CD4-positive, CD25-positive, alpha-beta regulatory T cell (primary cell): ENCODE measurements at regions not wholly inside any gene's neighbourhood (a gene's known extent, or its start where the extent isn't known, plus 50 kb on each side); places are given as distances from the start of the nearest gene placed in this dataset.

Experiments used
- ATAC-seq, 2 donors: fragments of 150-1000 bp; cut with Tn5 transposase; one replicate each; pipeline ENCODE4 v1.10.0; 2021; ENCODE audit warnings: low read depth in 2 of 2, moderate number of reproducible peaks in 2 of 2, moderate library complexity in 1 of 2
- DNase-seq, 3 donors: peaks; one replicate each; pipeline versions ENCODE4 v3.0.0 to v3.0.0-alpha.2; 2012 to 2022; ENCODE audit warnings: mixed read lengths in 1 of 3
- H3K27ac ChIP-seq: one replicate; pipeline ENCODE4 v1.7.0; 2013; ENCODE audit warnings: mild to moderate bottlenecking, low read length; ENCODE audit not compliant: insufficient read depth, poor library complexity, severe bottlenecking
- H3K27me3 ChIP-seq: one replicate; pipeline ENCODE4 v1.7.0; 2013; ENCODE audit warnings: low read length; ENCODE audit not compliant: control insufficient read depth, insufficient read depth
- H3K36me3 ChIP-seq: one replicate; pipeline ENCODE4 v1.7.0; 2013; ENCODE audit warnings: mild to moderate bottlenecking, low read length, moderate library complexity; ENCODE audit not compliant: control insufficient read depth, insufficient read depth
- H3K4me1 ChIP-seq: 2 replicates; pipeline ENCODE4 v1.7.0; 2013; ENCODE audit warnings: mild to moderate bottlenecking, low read length; ENCODE audit not compliant: insufficient read depth, control insufficient read depth, poor library complexity, severe bottlenecking
- H3K4me3 ChIP-seq: one replicate; pipeline ENCODE4 v1.7.0; 2013; ENCODE audit warnings: low read depth, mild to moderate bottlenecking, low read length, moderate library complexity
- H3K9me3 ChIP-seq, 2 experiments: 1 replicate in 1 of 2; 2 replicates in 1 of 2; pipeline ENCODE4 v1.7.0; 2013; ENCODE audit warnings: low read length in 2 of 2, mild to moderate bottlenecking in 1 of 2, moderate library complexity in 1 of 2; ENCODE audit not compliant: control insufficient read depth in 2 of 2
- H3K27ac Mint-ChIP-seq, 3 donors: one replicate each; pipeline ENCODE4 v1.8.0; 2020 to 2022; ENCODE audit warnings: mild to moderate bottlenecking in 3 of 3, mixed read lengths in 3 of 3, moderate library complexity in 2 of 3
- H3K27me3 Mint-ChIP-seq: one replicate; pipeline ENCODE4 v1.8.0; 2022; ENCODE audit warnings: mild to moderate bottlenecking, mixed read lengths
- H3K36me3 Mint-ChIP-seq: one replicate; pipeline ENCODE4 v1.8.0; 2020; ENCODE audit warnings: mixed read lengths
- H3K4me1 Mint-ChIP-seq, 4 donors: one replicate each; pipeline ENCODE4 v1.8.0; 2020 to 2022; ENCODE audit warnings: mixed read lengths in 4 of 4, mild to moderate bottlenecking in 1 of 4
- H3K4me3 Mint-ChIP-seq, 4 donors: one replicate each; pipeline ENCODE4 v1.8.0; 2020 to 2022; ENCODE audit warnings: mild to moderate bottlenecking in 4 of 4, mixed read lengths in 4 of 4, moderate library complexity in 3 of 4
- H3K9me3 Mint-ChIP-seq, 7 donors: one replicate each; pipeline ENCODE4 v1.8.0; 2020 to 2022; ENCODE audit warnings: mixed read lengths in 7 of 7, mild to moderate bottlenecking in 3 of 7, moderate library complexity in 2 of 7

DNA sequence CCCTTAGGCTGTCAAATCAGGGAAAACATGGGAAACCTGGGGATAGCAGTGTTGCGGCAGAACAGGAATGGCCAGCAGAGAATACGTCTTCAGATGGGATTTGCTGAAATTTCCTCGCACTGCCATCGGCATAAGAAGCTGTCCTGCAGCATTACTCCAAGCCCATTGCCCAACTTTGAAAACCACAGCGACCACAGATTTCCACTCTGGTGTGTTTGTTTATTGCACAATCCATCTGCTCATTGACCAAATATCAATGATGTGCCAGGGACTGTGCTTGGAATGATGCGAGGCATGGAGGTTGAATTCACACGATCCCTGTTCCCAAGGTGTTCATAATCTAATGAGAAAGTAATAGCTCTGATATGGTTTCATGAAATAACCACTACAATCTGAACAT, 383.3 kb upstream of the MYT1L start:
- H3K4me1 ChIP-seq = no peaks in the 10 kb centered on the region
- ATAC-seq (no peak), DNase-seq (no peak)
- no peaks in the 10 kb centered on the region for H3K36me3 ChIP-seq
- H3K4me3 ChIP-seq = no peak overlapping the region
- Mint-ChIP-seq H3K27ac (no peak overlapping the region), H3K4me3 (no peak overlapping the region), H3K36me3 (no peaks in the 10 kb centered on the region), H3K9me3 (peaks cover 0 to 1% (median 0%) of the 10 kb centered on the region in 7 donors), H3K4me1 (no peaks in the 10 kb centered on the region), H3K27me3 (no peaks in the 10 kb centered on the region)
- H3K27me3 ChIP-seq = no peaks in the 10 kb centered on the region
- no peaks in the 10 kb centered on the region for H3K9me3 ChIP-seq
- H3K27ac ChIP-seq = no peak overlapping the region

DNA sequence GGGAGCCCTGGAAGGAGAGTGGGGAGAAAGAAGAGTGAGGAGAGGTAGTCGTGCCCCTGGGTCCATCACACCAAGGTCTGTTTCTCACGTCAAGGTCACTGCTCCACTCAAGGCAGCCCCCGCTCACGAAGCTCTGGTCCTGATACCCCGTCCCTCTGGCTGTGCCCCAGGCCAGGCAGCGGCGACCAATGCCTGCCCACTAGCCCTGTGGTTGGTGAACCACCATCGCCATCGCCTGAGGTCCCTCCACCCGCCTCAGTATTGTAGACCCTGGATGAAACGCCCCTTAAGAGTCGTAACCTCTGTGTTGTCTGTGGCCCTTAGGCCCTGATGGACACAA, 378.3 kb upstream of the MYT1L start:
- ATAC-seq = no peak
- Histone ChIP-seq H3K36me3 (no peaks in the 10 kb centered on the region), H3K4me3 (no peak overlapping the region), H3K27ac (no peak overlapping the region), H3K4me1 (no peaks in the 10 kb centered on the region), H3K9me3 (no peaks in the 10 kb centered on the region), H3K27me3 (no peaks in the 10 kb centered on the region)
- no peak overlapping the region for H3K4me3 Mint-ChIP-seq
- H3K4me1 Mint-ChIP-seq = peaks cover 0 to 11% (median 0%) of the 10 kb centered on the region in 4 donors
- H3K9me3 Mint-ChIP-seq = peaks cover 0 to 1% (median 0%) of the 10 kb centered on the region in 7 donors
- DNase-seq = no peak
- no peaks in the 10 kb centered on the region for H3K36me3 Mint-ChIP-seq
- no peaks in the 10 kb centered on the region for H3K27me3 Mint-ChIP-seq
- H3K27ac Mint-ChIP-seq = no peak overlapping the region

- ATAC-seq (no peak), DNase-seq (no peak)
- Mint-ChIP-seq H3K36me3 (no peaks in the 10 kb centered on the region), H3K27me3 (no peaks in the 10 kb centered on the region), H3K27ac (no peak overlapping the region), H3K4me1 (peaks cover 0 to 11% (median 0%) of the 10 kb centered on the region in 4 donors), H3K9me3 (peaks cover 0 to 2% (median 0%) of the 10 kb centered on the region in 7 donors), H3K4me3 (no peak overlapping the region)
- Histone ChIP-seq H3K27ac (no peak overlapping the region), H3K4me1 (no peaks in the 10 kb centered on the region), H3K27me3 (no peaks in the 10 kb centered on the region), H3K9me3 (no peaks in the 10 kb centered on the region), H3K4me3 (no peak overlapping the region), H3K36me3 (no peaks in the 10 kb centered on the region)
Measured at GRCh38 chr2:2708575-2709430, 377.7 kb upstream of the MYT1L start.

GRCh38 chr2:2707206-2707991, 376.3 kb upstream of the MYT1L start:
- Mint-ChIP-seq H3K27ac (peak overlapping the region in 1 of 3 donors; percentile 28), H3K36me3 (no peaks in the 10 kb centered on the region), H3K27me3 (no peaks in the 10 kb centered on the region), H3K4me3 (no peak overlapping the region), H3K9me3 (peaks cover 0 to 2% (median 0%) of the 10 kb centered on the region in 7 donors), H3K4me1 (peaks cover 0 to 11% (median 0%) of the 10 kb centered on the region in 4 donors)
- Histone ChIP-seq H3K4me1 (no peaks in the 10 kb centered on the region), H3K36me3 (no peaks in the 10 kb centered on the region), H3K4me3 (no peak overlapping the region), H3K9me3 (no peaks in the 10 kb centered on the region), H3K27ac (no peak overlapping the region), H3K27me3 (no peaks in the 10 kb centered on the region)
- no peak for DNase-seq
- no peak for ATAC-seq

GRCh38 chr2:2706306-2706705, 375.2 kb upstream of the MYT1L start:
- no peaks in the 10 kb centered on the region for H3K27me3 Mint-ChIP-seq
- peaks cover 0 to 2% (median 0%) of the 10 kb centered on the region in 7 donors for H3K9me3 Mint-ChIP-seq
- no peak overlapping the region for H3K27ac ChIP-seq
- H3K27ac Mint-ChIP-seq = peak overlapping the region in 2 of 3 donors; percentile 32 to 46
- no peaks in the 10 kb centered on the region for H3K36me3 Mint-ChIP-seq
- H3K9me3 ChIP-seq = no peaks in the 10 kb centered on the region
- H3K36me3 ChIP-seq = no peaks in the 10 kb centered on the region
- H3K27me3 ChIP-seq = no peaks in the 10 kb centered on the region
- peaks cover 0 to 11% (median 0%) of the 10 kb centered on the region in 4 donors for H3K4me1 Mint-ChIP-seq
- H3K4me1 ChIP-seq = no peaks in the 10 kb centered on the region
- H3K4me3 ChIP-seq = no peak overlapping the region
- ATAC-seq = no peak
- H3K4me3 Mint-ChIP-seq = no peak overlapping the region
- DNase-seq = no peak

DNA sequence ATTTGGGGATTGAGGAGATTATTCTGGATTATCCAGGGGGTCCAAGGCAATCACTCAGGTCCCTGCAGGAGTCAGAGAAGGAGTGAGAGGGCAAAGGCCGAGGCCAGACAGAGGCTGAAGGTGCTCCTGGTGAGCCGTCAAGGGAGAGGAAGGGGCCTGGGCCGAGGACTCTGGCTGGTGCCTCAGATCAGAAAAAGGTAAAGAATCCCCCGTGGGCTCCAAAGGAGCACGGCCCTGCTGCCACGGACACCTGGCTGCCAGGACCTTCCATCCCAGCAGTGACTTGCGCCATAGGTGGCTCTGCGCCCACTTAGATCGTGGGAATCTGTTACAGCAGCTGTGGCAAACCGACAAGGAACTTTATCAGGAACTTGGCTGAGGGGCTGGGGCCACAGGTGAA, 374.8 kb upstream of the MYT1L start:
- Mint-ChIP-seq H3K9me3 (peaks cover 0 to 2% (median 0%) of the 10 kb centered on the region in 7 donors), H3K27me3 (no peaks in the 10 kb centered on the region), H3K36me3 (no peaks in the 10 kb centered on the region), H3K27ac (peak overlapping the region in 1 of 3 donors; percentile 32), H3K4me3 (no peak overlapping the region), H3K4me1 (peaks cover 0 to 11% (median 0%) of the 10 kb centered on the region in 4 donors)
- DNase-seq (no peak), ATAC-seq (no peak)
- Histone ChIP-seq H3K36me3 (no peaks in the 10 kb centered on the region), H3K4me3 (no peak overlapping the region), H3K27me3 (no peaks in the 10 kb centered on the region), H3K4me1 (no peaks in the 10 kb centered on the region), H3K9me3 (no peaks in the 10 kb centered on the region), H3K27ac (no peak overlapping the region)

GRCh38 chr2:2704428-2705090, 373.5 kb upstream of the MYT1L start:
- Mint-ChIP-seq H3K36me3 (no peaks in the 10 kb centered on the region), H3K27ac (peak overlapping the region in 1 of 3 donors; percentile 23), H3K4me3 (peak overlapping the region in 1 of 4 donors; percentile 36), H3K27me3 (no peaks in the 10 kb centered on the region), H3K4me1 (peaks cover 0 to 11% (median 0%) of the 10 kb centered on the region in 4 donors), H3K9me3 (peaks cover 0 to 2% (median 0%) of the 10 kb centered on the region in 7 donors)
- no peaks in the 10 kb centered on the region for H3K27me3 ChIP-seq
- no peaks in the 10 kb centered on the region for H3K4me1 ChIP-seq
- ATAC-seq (no peak), DNase-seq (peak in 1 of 3 donors; percentile 35)
- H3K9me3 ChIP-seq = no peaks in the 10 kb centered on the region
- H3K4me3 ChIP-seq = no peak overlapping the region
- H3K27ac ChIP-seq = no peak overlapping the region
- no peaks in the 10 kb centered on the region for H3K36me3 ChIP-seq
